ENCODE measurements at regions not wholly inside any gene's neighbourhood (a gene's known extent, or its start where the extent isn't known, plus 50 kb on each side); places are given as distances from the start of the nearest gene placed in this dataset.

GRCh38 chr4:153074936-153075630, 129.2 kb upstream of the TRIM2 start:
- H3K4me3 ChIP-seq (ENCODE audit: control insufficient read depth, low read depth, low read length): no peak overlapping the region
- no peak for DNase-seq (ENCODE audit: low read depth)

GRCh38 chr4:153075836-153076518, 128.3 kb upstream of the TRIM2 start:
- TF ChIP-seq, protein P1, sequence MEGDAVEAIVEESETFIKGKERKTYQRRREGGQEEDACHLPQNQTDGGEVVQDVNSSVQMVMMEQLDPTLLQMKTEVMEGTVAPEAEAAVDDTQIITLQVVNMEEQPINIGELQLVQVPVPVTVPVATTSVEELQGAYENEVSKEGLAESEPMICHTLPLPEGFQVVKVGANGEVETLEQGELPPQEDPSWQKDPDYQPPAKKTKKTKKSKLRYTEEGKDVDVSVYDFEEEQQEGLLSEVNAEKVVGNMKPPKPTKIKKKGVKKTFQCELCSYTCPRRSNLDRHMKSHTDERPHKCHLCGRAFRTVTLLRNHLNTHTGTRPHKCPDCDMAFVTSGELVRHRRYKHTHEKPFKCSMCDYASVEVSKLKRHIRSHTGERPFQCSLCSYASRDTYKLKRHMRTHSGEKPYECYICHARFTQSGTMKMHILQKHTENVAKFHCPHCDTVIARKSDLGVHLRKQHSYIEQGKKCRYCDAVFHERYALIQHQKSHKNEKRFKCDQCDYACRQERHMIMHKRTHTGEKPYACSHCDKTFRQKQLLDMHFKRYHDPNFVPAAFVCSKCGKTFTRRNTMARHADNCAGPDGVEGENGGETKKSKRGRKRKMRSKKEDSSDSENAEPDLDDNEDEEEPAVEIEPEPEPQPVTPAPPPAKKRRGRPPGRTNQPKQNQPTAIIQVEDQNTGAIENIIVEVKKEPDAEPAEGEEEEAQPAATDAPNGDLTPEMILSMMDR (conservative IDR thresholded peaks at IDR 0.05; ENCODE audit: control insufficient read depth, insufficient read depth, low read depth, low read length): no peak

More at GRCh38 chr4:153074936-153075630, 129.2 kb upstream of the TRIM2 start:
- TF ChIP-seq, protein P1 (conservative IDR thresholded peaks at IDR 0.05; ENCODE audit: control insufficient read depth, insufficient read depth, low read depth, low read length): no peak

DNA sequence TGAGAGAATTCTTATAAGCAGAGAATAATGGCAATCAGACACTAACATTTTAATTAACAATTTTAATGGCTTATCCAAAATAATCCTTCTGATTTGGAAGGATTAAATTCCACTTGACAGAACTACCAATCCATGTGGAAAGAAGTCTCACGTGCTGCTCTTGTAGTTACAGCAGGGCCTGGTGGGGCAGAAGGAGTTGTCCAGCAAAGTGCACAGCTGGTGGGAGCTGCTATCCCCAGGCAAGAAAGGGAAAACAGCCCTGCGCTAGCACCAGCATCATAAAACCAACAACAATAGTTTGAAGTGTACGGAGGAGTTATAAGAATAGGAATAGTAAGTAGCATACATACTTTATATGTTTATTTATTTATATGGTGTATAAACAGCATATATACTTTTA, 127.4 kb upstream of the TRIM2 start:
- no peak for DNase-seq (ENCODE audit: low read depth)
- TF ChIP-seq, protein P1 (conservative IDR thresholded peaks at IDR 0.05; ENCODE audit: control insufficient read depth, insufficient read depth, low read depth, low read length): no peak

More at GRCh38 chr4:153075836-153076518, 128.3 kb upstream of the TRIM2 start:
- no peak for DNase-seq (ENCODE audit: low read depth)
- no peak overlapping the region for H3K4me3 ChIP-seq (ENCODE audit: control insufficient read depth, low read depth, low read length)

GRCh38 chr4:153079857-153080391, 124.3 kb upstream of the TRIM2 start:
- TF ChIP-seq, protein P1 (conservative IDR thresholded peaks at IDR 0.05; ENCODE audit: control insufficient read depth, insufficient read depth, low read depth, low read length): no peak
- H3K4me3 ChIP-seq (ENCODE audit: control insufficient read depth, low read depth, low read length): no peak overlapping the region
- no peak for DNase-seq (ENCODE audit: low read depth)

More for the DNA sequence above, 127.4 kb upstream of the TRIM2 start:
- no peak overlapping the region for H3K4me3 ChIP-seq (ENCODE audit: control insufficient read depth, low read depth, low read length)

DNA sequence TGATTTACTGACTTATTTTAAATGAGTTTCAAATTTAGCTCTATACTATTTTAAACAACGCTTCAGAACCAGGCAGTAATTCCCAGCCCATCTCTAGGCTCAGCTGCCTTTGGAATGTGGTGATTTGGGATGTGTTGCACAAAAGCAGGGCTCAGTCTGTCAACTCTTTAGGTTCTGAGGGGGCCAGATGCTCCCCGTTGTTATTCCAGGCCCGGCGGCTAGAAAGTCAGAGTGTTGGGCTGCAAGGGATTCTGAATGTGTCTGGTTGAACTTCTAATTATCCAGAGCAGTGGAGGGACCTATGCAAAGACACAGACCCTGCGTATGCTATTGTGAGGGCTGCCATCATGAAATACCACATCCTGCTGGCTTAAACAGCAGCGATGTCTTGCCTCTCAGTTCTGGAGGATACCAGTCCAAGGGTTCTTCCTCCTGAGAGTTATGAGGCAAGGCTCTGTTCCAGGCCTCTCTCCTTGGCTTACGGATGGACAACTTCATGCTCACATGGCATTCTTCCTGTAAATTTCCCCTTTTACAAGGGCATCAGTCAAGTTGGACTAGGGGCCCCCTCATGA, 123.2 kb upstream of the TRIM2 start:
- no peak for DNase-seq (ENCODE audit: low read depth)
- H3K4me3 ChIP-seq (ENCODE audit: control insufficient read depth, low read depth, low read length): no peak overlapping the region
- TF ChIP-seq, protein P1 (conservative IDR thresholded peaks at IDR 0.05; ENCODE audit: control insufficient read depth, insufficient read depth, low read depth, low read length): no peak

DNA sequence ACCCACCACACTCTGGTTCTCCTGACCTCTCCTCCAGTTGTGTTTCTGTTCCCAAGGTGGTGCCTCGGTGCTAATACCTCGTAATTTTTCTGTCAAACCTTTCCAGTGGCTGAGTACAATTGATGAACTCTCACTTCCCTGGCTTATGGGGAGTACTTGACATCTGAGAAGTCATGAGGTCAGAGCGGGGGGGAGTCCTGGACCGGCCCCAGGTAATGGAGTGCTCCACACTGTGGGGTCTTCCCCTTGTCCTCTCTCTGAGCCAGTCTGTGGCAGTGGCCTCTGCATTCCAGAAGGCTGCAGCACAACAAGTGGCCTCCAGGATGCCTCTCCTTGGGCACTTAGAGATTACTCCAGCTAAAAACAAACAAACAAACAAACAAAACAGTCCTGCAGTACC, 122.5 kb upstream of the TRIM2 start:
- DNase-seq (ENCODE audit: low read depth): no peak
- no peak overlapping the region for H3K4me3 ChIP-seq (ENCODE audit: control insufficient read depth, low read depth, low read length)
- TF ChIP-seq, protein P1 (conservative IDR thresholded peaks at IDR 0.05; ENCODE audit: control insufficient read depth, insufficient read depth, low read depth, low read length): no peak
